NCI-H1694 treated with DMSO at 0.1 percent for 48 hours (cell line): ENCODE measurements at regions not wholly inside any gene's neighbourhood (a gene's known extent, or its start where the extent isn't known, plus 50 kb on each side); places are given as distances from the start of the nearest gene placed in this dataset.
A peak's percentile ranks its signal among the peaks of the same experiment; 100 is the strongest.

Experiments used
- DNase-seq: peaks from one replicate; lab custom pipeline; 2025; lab: John Stamatoyannopoulos, UW

DNA sequence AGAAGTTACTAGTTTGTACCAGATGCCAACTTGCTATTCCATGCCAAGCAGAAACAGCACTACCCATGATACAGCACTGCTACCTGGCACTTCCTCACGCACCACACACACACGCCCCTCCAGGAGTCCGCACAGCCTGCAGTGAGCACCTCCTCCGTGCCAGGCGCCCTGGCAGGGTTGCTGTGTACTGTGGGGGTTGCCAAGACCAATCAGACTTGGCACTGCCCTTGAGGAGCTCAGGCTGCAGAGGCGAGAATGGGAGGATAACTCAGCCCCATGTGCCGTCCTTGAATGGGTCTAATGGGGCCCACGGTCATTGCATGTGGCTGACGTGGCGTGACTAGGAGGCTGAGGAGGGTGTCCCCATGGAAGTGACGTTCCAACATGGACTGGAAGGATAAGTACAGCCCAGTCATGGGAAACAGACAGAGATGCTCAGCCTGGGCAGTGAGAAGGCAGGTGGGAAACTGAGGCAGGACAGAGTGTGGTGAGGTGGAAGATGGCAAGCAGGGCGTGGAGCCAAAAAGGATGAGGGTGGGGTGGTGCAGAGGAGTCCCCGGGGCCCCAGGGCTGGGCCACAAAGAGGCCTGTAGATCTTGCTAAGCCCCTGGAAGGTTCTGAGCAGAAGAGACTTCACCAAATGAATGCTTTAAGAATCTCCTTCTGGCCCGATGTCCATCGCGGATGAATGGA is 65.3 kb upstream of the C14orf180 start:
- no peak for DNase-seq

DNA sequence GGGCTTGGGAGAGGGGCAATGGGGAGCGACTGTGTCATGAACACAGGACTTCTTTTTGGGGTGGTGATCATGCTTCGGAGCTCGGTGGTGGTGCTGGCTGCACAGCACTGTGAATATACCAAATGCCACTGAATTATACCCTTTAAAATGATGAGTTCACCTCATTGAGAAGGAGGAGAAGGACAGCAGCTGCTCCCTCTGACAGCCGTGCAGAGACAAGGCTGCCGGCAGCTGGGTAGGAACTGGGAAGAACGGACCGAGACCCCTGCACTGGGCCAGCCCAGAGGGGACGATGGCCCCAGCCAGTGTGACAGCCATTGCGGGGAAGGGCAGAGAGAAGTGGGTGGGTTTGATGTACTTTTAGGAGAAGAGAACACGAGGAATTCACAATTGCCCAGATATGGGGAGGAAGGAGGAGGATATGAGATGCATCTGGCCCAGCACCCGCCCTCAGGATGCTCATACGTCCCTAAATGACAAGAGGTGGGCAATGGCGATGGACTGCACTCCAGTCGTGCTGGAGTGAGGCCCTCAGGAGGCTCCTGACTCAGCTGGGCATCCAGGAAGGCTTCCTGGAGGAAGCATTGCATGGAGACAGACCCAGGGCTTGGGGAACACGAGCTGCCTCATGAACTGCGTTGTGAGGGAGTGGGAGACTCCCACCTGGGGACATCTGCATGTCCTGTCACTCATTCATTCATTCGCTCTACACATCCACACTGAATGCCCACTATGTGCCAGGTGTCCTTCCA is 64.3 kb upstream of the C14orf180 start:
- peak; percentile 25 for DNase-seq

DNA sequence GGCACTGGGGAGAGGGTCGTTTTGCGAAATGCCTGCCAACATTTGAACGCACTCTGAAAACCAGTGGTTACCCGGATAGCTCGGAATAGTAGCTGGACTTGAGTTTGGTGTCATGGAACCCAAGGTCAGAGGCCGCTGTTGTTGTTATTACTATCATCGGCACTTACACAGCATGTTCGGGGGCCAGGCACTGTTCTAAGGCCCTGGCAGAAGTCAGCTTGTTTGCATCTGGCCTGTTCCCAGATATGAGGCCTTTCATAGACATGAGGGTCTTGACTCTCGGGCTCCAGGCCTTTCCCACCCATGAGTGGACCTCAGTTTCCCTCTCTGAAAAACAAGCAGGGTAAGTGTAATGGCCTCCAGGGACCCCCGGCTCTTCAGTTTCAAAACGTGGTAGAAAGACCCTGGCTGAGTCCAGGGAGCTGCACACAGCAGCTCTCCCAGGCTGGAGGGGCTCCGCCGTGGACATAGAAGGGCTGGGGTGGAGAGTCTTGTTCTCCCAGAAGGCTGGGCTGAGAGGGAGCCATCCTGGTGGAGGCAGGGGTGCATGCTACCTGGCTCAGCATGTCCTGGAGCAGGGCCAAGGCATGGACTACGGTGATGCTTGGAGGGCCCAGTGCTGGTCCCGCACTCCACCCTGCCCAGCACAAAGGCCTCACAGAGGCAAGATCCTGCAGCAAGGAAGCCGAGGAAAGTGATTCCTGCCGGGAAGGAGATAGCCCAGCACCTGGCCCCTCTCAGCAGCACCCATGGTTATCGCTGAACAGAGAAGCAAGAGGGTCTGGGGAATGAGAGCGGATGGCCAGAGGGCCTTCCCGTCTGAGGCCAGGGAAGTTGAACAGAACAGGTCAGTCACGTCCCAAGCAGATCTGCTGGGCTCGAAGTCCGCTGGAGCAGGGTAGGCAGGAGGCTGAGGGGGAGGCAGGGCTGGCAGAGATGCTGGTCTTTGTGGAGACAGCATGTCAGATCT is 63.5 kb upstream of the C14orf180 start:
- DNase-seq = no peak

DNA sequence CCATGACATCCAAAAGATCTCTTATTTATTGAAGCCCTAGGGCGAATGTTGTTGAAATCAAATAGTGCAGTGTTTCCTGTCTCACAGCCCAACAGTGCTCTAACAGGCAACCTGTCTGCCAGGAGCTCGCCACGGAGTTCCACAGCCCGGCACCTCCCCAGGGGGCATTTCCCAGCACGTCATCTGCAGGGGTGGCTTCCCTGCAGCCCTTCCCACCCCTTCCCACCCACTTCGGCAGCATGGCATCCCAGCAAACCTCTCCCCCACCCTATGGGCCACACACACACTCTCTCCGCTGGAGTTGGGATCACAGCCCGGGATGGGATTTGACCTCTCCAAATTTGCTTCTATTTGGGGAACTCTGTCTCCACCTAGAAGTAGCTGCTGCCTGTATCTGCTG is 62.7 kb upstream of the C14orf180 start:
- peak; percentile 45 for DNase-seq

DNA sequence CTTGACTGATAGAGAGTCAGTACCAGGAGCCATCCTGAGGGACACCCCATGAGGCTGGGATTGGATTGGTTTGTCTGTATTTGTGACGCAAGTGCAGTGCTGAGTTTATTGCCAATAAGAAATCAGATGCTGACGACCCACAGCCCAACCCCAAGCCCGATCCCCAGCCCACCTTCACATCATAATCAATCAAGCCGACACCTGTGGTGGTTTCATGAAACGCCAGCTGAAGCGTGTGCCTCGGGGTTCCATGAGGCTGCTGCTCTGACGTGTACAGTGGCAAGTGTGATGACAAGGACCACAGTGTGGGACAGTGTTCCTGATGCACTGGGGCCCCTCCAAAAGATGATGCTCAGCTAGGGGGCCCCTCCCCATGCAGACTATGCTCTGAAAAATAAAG is 62.1 kb upstream of the C14orf180 start:
- no peak for DNase-seq

DNA sequence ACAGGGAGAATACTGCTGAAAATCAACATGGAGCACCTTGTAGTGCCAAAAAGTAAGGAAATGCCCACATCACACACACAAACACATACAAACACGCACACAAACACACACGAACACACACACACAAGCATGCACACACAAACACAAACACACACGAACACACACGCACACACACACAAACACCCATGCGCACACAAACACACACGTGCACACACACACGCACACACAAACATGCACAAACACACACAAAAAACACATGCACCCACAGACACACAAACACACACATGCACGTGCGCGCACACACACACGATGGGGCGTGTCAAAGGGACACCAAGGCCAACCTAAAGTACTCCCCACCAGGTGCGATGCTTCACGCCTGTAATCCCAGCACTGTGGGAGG is 61.7 kb upstream of the C14orf180 start:
- no peak for DNase-seq

DNA sequence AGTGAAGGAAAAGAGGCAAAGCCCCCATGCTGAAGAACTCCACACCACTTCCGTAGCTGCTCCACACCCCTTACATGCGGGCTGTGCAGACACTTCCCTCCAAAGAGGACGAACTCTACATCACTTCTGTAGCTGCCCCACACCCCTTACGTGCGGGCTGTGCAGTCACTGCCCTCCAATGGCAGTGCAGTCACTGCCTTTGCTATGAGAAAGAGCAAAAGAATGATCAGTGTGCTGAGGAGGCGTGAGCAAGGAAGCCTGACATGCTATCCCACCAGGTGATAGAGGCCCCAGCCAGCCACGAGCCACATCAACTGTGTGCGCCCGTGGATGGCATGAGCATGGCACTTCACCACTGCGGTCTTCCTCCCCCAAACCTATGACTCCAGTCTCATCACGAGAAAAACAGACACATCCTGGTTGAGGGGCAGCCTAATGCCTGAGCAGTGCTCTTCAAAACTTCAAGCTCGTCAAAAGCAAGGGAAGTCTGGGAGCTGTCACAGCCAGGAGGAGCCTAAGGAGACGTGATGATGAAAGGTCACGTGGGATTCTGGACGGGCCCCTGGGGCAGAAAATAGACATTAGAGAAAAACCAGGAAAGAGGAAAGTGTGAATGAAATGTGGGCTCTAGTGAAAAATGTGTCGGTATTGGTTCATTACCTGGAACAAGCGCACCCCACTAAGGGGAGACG is 60.8 kb upstream of the C14orf180 start:
- no peak for DNase-seq

DNA sequence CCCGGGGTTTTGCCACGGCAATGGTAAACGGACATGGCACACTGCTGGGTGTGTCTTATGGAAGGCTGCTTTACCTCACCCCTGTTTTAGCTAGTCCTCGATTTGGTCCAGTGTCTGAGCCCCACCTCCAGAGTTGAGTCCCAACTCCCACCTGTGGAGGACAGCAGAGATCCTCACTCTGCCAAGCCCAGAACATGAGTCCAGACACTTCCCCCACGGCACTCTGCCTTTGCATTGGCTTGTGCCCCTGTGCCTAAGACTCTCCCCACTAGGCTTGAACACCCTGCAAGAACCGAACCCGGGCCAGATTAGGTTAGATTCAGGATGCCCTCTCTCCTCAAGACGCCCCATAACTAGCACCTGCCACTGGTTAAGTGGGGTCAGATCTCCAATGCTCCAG is 59.8 kb upstream of the C14orf180 start:
- DNase-seq = no peak

DNA sequence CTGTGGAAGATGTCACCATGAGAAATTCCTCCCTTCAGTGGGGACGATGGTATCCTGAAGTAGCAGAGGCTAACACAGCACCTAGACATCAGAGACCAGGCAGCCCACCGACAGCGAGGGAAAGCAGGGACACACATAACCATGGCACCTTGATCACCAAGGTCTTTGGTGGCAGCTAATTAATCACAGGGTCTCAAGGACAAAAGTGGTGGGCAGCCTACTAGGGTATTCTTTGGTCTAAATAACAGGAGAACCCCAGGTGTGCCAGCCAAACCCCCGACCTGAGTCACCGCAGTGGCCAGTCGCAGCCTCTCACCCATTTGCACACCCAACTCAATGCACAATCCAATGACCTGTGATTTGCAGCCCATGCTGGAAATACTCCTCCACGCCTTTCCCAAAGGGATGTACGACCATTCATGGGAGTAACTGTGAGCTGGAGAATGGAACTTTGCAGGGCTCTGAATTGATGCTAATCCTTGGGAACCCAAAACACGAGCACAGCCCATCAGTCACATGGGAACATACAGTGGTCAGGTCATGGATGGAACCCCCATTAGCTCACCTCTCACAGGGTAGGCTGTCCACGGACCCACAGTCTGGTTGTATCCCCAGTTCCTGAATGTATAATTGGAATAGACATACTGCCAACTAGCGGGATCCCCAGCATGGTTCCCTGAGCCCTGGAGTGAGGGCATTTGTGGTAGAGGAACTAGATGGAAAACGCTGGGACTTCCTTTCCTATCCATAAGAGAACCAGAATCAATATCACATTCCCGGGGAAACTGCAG is 58.7 kb upstream of the C14orf180 start:
- no peak for DNase-seq

DNA sequence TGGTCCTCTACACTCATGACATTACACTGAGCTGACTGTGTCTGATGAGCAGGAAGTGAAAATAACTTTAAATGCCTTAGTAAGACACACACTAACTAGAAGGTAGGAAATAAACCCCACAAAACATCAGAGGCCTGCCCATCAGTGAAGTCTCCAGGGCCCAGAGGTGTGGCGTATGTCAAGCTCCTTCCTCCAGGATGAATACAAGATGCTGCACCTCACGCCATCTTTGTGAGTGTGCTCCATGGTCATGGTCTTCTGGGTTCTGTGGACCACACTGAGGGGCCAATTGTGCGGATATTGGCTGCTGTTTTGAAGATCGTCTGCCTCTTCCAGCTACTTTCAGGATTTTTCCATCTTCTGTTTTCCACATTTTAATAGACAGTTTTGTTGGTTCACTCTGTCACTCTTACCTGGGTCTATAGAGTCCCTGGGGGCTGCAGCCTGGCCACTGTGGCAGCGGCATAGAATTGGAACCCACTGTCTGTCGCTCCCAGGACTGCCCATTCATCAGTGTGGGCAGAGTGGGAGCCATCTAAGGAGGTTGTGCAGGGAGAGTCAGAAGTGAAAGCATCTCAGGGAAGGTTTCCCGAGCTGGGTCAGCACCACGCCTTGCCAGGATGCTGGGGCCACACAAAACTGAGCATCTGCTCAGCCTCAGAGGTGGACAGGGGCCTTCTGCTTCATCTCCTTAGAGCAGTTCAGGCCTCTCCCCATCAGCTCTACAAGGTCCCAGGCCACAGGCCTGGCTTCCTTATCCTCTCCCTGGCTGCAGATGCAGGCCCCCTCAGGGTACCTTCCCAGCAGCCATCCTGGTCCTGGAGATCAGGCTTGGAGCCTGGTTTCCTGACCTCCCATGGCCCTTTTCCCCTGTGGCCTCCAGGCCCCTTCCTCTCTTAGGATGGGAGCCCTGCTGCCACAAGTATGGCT is 57.5 kb upstream of the C14orf180 start:
- no peak for DNase-seq

DNA sequence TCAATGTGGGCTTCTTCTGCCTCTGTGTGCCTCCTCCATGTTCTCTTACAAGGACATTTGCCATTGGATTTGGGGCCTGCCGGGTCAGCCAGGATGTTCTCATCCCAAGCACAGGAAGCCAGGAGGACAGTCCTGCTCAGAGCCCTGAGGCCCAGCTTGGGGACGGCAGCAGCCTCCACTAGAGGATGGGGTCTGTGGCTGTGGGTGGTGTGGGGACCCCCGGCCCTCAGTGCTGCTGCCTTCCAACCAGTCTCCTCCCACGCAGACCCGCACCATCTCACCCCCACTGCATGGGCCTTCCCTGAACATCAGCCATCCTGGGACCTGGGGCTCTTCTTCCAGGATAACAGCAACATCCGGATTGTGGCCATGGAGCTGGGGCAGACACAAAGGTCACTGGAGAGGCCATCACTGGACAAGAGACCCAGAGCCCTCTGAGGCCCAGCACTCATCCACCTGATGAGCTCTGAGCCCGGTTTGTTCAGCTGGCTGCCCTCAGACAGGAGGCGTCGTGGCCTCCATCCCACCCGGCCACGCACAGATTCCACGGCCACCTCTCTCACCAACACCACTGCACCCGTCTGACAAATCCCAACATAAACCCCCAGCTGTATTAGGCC is 56.5 kb upstream of the C14orf180 start:
- no peak for DNase-seq

DNA sequence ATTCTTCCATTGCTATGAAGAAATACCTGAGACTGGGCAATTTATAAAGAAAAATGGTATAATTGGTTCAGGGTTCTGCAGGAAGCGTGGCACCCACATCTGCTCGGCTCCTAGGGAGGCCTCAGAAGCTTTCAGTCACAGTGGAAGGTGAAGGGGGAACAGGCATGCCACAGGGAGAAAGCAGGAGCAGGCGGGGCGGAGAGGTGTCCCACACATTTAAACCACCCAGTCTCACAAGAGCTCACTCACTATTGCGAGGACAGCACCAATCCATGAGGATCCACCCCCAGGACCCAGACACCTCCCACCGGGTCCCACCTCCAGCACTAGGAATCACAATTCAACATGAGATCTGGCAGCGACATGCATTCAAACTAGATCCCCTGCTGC is 56.0 kb upstream of the C14orf180 start:
- no peak for DNase-seq

DNA sequence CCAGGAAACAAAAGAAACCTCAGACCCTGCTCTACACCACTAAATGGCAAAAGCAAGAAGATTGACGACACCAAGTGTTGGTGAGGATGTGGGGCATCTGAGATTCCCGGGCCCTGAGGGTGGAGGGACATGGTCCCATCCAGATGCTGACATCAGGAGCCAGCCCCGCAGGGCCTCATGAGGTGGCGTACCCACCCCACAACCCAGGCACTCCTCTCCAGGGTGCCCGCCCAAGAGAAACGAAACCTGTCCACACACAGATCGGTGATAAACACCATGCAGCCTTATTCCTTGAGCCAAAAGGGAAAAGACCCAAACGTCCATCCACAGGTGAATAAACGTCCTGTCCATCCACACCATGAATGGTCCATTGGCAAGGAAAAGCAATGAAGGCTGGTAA is 54.8 kb upstream of the C14orf180 start:
- no peak for DNase-seq

DNA sequence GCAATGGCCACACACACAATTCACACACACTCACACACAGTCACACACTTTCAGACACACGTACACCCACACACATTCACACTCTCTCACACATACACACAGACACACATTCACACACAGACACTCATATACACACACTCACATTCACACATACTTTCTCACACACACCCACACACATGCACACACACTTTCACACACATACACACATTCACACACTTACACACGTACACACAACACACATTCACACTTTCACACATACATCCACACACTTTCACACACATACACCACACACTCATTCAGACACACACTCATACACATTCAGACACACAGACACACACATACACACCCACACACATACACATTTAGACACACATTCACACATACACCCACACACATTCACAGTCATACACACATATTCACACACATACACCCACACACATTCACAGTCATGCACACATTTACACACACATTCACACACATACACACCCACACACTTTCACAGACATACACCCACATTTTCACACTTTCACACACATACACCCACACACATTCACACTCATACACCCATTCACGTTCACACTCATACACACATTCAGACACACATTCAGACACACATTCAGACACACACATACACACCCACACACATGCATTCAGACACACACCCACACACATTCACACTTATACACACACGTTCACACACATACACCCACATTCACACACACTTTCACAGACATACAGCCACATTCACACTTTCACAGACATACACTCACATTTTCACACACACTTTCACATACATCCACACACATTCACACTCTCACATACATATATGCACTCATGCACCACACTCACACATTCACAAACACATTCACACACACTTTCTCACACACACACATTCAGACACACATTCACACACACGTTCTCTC is 52.6 kb upstream of the C14orf180 start:
- no peak for DNase-seq

DNA sequence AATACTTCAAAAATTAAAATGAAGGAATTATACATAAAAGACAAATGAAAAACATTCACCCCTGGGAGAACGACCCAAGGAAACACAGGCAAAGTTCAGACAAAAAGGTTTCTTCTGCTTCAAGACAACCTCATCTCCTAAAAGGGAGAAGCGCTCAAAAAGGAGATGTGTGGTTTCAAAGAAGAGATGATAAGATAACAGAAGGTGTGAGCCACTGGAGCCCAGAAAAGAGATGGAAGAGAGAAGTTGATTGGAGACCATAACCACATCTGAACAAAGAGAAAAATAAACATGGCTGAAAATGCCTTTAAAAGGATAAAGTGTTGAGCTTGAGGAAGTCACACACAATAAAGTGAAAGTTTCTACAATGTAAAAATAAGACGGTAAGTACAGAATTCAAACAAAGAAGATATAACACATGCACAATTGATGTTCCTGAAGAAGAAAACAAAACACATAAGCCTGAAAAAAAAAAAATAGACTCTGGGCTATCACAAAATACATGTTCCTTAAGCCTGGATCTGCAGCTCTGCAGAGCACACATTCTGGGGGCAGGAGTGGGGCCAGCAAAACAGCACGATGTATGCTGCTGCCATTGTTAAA is 51.6 kb upstream of the C14orf180 start:
- DNase-seq = no peak

DNA sequence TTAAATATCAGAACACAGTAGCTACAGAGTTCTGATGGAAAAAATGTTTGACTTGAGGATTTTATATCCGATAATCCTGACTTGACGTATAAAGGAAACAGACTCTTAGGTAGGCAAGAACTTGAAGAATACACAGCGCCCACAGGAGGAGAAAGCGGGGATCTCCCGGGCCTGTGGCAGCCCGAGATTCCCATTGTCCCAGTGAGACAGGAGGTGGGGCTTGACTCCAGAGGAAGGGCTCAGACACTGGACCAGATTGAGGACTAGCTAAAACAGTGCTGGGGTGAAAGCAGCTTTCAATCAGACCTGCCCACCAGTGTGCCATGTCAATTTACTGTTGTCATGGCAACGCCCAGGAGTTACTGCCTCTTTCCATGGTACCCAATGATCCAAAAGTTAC is 51.1 kb upstream of the C14orf180 start:
- DNase-seq = no peak
